Endothelial cell of hepatic sinusoid (primary cell): ENCODE measurements at regions not wholly inside any gene's neighbourhood (a gene's known extent, or its start where the extent isn't known, plus 50 kb on each side); places are given as distances from the start of the nearest gene placed in this dataset.

Experiments
- in situ Hi-C: cut with HindIII; loops from 2 replicates; pipeline ENCODE4 v1.10.0; 2017; ENCODE audit warnings: low sequenced_read_pairs

GRCh38 chr12:115341442-115341841 is 657.5 kb upstream of the TBX3 start:
- in situ Hi-C loops: no loop called here

- in situ Hi-C loops: no loop called here
Measured at GRCh38 chr12:115338566-115339294, 654.8 kb upstream of the TBX3 start.

- in situ Hi-C loops: no loop called here
Measured at GRCh38 chr12:115337693-115338543, 653.9 kb upstream of the TBX3 start.

GRCh38 chr12:115336506-115336905 is 652.5 kb upstream of the TBX3 start:
- in situ Hi-C loops: no loop called here

- in situ Hi-C loops: no loop called here
Measured at GRCh38 chr12:115335594-115335993, 651.6 kb upstream of the TBX3 start.

- in situ Hi-C loops: no loop called here
Measured at GRCh38 chr12:115335048-115335447, 651.1 kb upstream of the TBX3 start.

GRCh38 chr12:115332945-115333344 is 649.0 kb upstream of the TBX3 start:
- in situ Hi-C loops: no loop called here

- in situ Hi-C loops: no loop called here
Measured at GRCh38 chr12:115325858-115326257, 641.9 kb upstream of the TBX3 start.

- in situ Hi-C loops: no loop called here
Measured at GRCh38 chr12:115324949-115325593, 641.1 kb upstream of the TBX3 start.

- in situ Hi-C loops: no loop called here
Measured at GRCh38 chr12:115323223-115323905, 639.4 kb upstream of the TBX3 start.

GRCh38 chr12:115322275-115322674 is 638.3 kb upstream of the TBX3 start:
- in situ Hi-C loops: no loop called here

GRCh38 chr12:115320967-115321366 is 637.0 kb upstream of the TBX3 start:
- in situ Hi-C loops: no loop called here

GRCh38 chr12:115320451-115320850 is 636.5 kb upstream of the TBX3 start:
- in situ Hi-C loops: no loop called here

GRCh38 chr12:115319446-115320040 is 635.6 kb upstream of the TBX3 start:
- in situ Hi-C loops: no loop called here

- in situ Hi-C loops: no loop called here
Measured at GRCh38 chr12:115313929-115314328, 630.0 kb upstream of the TBX3 start.

GRCh38 chr12:115312901-115313300 is 628.9 kb upstream of the TBX3 start:
- in situ Hi-C loops: no loop called here

- in situ Hi-C loops: no loop called here
Measured at GRCh38 chr12:115311875-115312274, 627.9 kb upstream of the TBX3 start.

GRCh38 chr12:115308918-115309317 is 624.9 kb upstream of the TBX3 start:
- in situ Hi-C loops: no loop called here

GRCh38 chr12:115306380-115306779 is 622.4 kb upstream of the TBX3 start:
- in situ Hi-C loops: no loop called here

GRCh38 chr12:115305867-115306266 is 621.9 kb upstream of the TBX3 start:
- in situ Hi-C loops: no loop called here

GRCh38 chr12:115305275-115305674 is 621.3 kb upstream of the TBX3 start:
- in situ Hi-C loops: no loop called here
